Neural progenitor cell (in vitro differentiated cells): ENCODE measurements at regions not wholly inside any gene's neighbourhood (a gene's known extent, or its start where the extent isn't known, plus 50 kb on each side); places are given as distances from the start of the nearest gene placed in this dataset.

Experiments
- DNase-seq: peaks from one replicate; pipeline ENCODE4 v3.0.0-alpha.2; 2016; ENCODE audit warnings: low spot score
- H2AFZ ChIP-seq: fragments of 200-600 bp; sonication (generic); replicated peaks from 2 replicates; pipeline ENCODE4 v1.6.1; 2016; ENCODE audit warnings: antibody characterized with exemption
- H3F3A ChIP-seq: fragments of 200-600 bp; sonication (generic); 2 replicates; pipeline ENCODE4 v1.6.1; 2016; ENCODE audit warnings: antibody characterized with exemption, low read depth
- H3K27ac ChIP-seq: fragments of 200-600 bp; sonication (generic); 2 replicates; pipeline ENCODE4 v1.5.1; 2016; ENCODE audit warnings: mild to moderate bottlenecking
- H3K27me3 ChIP-seq: fragments of 200-600 bp; sonication (generic); 2 replicates; pipeline ENCODE4 v1.6.1; 2016; ENCODE audit warnings: mild to moderate bottlenecking, moderate library complexity
- H3K36me3 ChIP-seq: fragments of 200-600 bp; sonication (generic); 2 replicates; pipeline ENCODE4 v1.5.1; 2016
- H3K4me1 ChIP-seq: fragments of 200-600 bp; sonication (generic); 2 replicates; pipeline ENCODE4 v1.6.1; 2016; ENCODE audit warnings: mixed run types
- H3K4me2 ChIP-seq: fragments of 200-600 bp; sonication (generic); 2 replicates; pipeline ENCODE4 v1.6.1; 2016
- H3K4me3 ChIP-seq: fragments of 200-600 bp; sonication (generic); 2 replicates; pipeline ENCODE4 v1.5.1; 2016
- H3K79me2 ChIP-seq: fragments of 200-600 bp; sonication (generic); 2 replicates; pipeline ENCODE4 v1.6.1; 2016; ENCODE audit warnings: low read depth
- H3K9ac ChIP-seq: fragments of 200-600 bp; sonication (generic); 2 replicates; pipeline ENCODE4 v1.6.1; 2016
- H3K9me3 ChIP-seq: fragments of 200-600 bp; sonication (generic); 2 replicates; pipeline ENCODE4 v1.5.1; 2016; ENCODE audit warnings: low read depth
- H4K20me1 ChIP-seq: fragments of 200-600 bp; sonication (generic); 2 replicates; pipeline ENCODE4 v1.6.1; 2016; ENCODE audit warnings: low read depth
- H3K27ac Mint-ChIP-seq: 3 replicates; pipeline ENCODE4 v1.8.0; 2021; ENCODE audit warnings: mixed read lengths
- H3K27me3 Mint-ChIP-seq: 2 replicates; pipeline ENCODE4 v1.8.0; 2022; ENCODE audit warnings: low read depth, mild to moderate bottlenecking, inconsistent platforms, moderate library complexity, mixed read lengths; ENCODE audit not compliant: insufficient read depth
- H3K36me3 Mint-ChIP-seq: 3 replicates; pipeline ENCODE4 v1.8.0; 2021; ENCODE audit warnings: mixed read lengths
- H3K4me1 Mint-ChIP-seq: 3 replicates; pipeline ENCODE4 v1.8.0; 2021; ENCODE audit warnings: mixed read lengths
- H3K4me3 Mint-ChIP-seq: 3 replicates; pipeline ENCODE4 v1.8.0; 2021; ENCODE audit warnings: mild to moderate bottlenecking, moderate library complexity, mixed read lengths
- H3K9me3 Mint-ChIP-seq: 3 replicates; pipeline ENCODE4 v1.8.0; 2020; ENCODE audit warnings: mixed read lengths
- EZH2 ChIP-seq: fragments of 200-600 bp; sonication (generic); IDR thresholded peaks from 2 replicates; pipeline ENCODE4 v1.6.1; 2017; ENCODE audit warnings: antibody characterized with exemption, mild to moderate bottlenecking, moderate library complexity
- EZH2phosphoT487 ChIP-seq: fragments of 200-600 bp; sonication (generic); IDR thresholded peaks from 2 replicates; pipeline ENCODE4 v1.6.1; 2017; ENCODE audit warnings: antibody characterized with exemption
- TF ChIP-seq, protein P1 (sequence below): fragments of 200-600 bp; sonication (generic); IDR thresholded peaks from 2 replicates; pipeline ENCODE4 v1.5.1; 2017; ENCODE audit warnings: antibody characterized with exemption, mild to moderate bottlenecking

- H3K27ac ChIP-seq, result no peak overlapping the region
- Mint-ChIP-seq H3K27ac (no peak overlapping the region), H3K27me3 (no peaks in the 10 kb centered on the region), H3K9me3 (no peaks in the 10 kb centered on the region), H3K4me1 (no peaks in the 10 kb centered on the region), H3K4me3 (no peak overlapping the region), H3K36me3 (no peaks in the 10 kb centered on the region)
- no peak overlapping the region for H3K4me2 ChIP-seq
- no peak for DNase-seq
- no peaks in the 10 kb centered on the region for H4K20me1 ChIP-seq
- TF ChIP-seq, protein P1, sequence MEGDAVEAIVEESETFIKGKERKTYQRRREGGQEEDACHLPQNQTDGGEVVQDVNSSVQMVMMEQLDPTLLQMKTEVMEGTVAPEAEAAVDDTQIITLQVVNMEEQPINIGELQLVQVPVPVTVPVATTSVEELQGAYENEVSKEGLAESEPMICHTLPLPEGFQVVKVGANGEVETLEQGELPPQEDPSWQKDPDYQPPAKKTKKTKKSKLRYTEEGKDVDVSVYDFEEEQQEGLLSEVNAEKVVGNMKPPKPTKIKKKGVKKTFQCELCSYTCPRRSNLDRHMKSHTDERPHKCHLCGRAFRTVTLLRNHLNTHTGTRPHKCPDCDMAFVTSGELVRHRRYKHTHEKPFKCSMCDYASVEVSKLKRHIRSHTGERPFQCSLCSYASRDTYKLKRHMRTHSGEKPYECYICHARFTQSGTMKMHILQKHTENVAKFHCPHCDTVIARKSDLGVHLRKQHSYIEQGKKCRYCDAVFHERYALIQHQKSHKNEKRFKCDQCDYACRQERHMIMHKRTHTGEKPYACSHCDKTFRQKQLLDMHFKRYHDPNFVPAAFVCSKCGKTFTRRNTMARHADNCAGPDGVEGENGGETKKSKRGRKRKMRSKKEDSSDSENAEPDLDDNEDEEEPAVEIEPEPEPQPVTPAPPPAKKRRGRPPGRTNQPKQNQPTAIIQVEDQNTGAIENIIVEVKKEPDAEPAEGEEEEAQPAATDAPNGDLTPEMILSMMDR, result no peak
- TF ChIP-seq EZH2phosphoT487 (no peak), EZH2 (no peak)
- H3K9ac ChIP-seq, result no peak overlapping the region
- H3K9me3 ChIP-seq, result no peaks in the 10 kb centered on the region
- H3K36me3 ChIP-seq, result no peaks in the 10 kb centered on the region
- H3K4me1 ChIP-seq, result no peaks in the 10 kb centered on the region
- no peaks in the 10 kb centered on the region for H3K79me2 ChIP-seq
- no peak overlapping the region for H3K4me3 ChIP-seq
- H3K27me3 ChIP-seq, result no peaks in the 10 kb centered on the region
- no peaks in the 10 kb centered on the region for H3F3A ChIP-seq
- H2AFZ ChIP-seq, result no peak overlapping the region
These were observed 432.7 kb upstream of the KLF4 start for GRCh38 chr9:107922260-107922659.

DNA sequence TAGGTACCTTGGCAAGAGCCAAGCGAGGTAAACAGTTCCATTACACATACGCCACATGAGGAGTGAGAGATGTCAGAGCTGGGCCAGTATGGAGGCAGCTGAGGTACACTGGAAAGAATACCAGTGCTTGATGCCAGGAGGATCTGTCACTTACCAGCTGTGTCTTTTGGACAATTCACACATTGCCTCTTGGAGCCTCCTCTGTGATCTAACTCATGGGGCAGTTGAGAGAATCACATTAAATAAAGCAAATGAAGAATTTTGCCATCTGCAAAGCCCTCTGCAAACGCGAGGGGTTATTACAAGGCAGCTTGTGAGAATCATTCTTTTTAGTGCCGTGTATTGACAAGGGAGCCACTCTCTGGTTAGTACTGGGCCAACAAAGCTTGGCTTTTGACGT is 429.7 kb upstream of the KLF4 start:
- TF ChIP-seq EZH2phosphoT487, result no peak
- TF ChIP-seq EZH2, result no peak
- TF ChIP-seq, protein P1, result no peak
- Histone ChIP-seq H3K4me2 (no peak overlapping the region), H3K4me1 (no peaks in the 10 kb centered on the region), H2AFZ (no peak overlapping the region), H3F3A (no peaks in the 10 kb centered on the region), H3K27ac (no peak overlapping the region), H4K20me1 (no peaks in the 10 kb centered on the region), H3K9me3 (no peaks in the 10 kb centered on the region), H3K27me3 (no peaks in the 10 kb centered on the region), H3K36me3 (no peaks in the 10 kb centered on the region), H3K9ac (no peak overlapping the region), H3K4me3 (no peak overlapping the region), H3K79me2 (no peaks in the 10 kb centered on the region)
- H3K27me3 Mint-ChIP-seq, result no peaks in the 10 kb centered on the region
- no peaks in the 10 kb centered on the region for H3K36me3 Mint-ChIP-seq
- H3K4me3 Mint-ChIP-seq, result no peak overlapping the region
- no peak overlapping the region for H3K27ac Mint-ChIP-seq
- no peak for DNase-seq
- H3K4me1 Mint-ChIP-seq, result no peaks in the 10 kb centered on the region
- no peaks in the 10 kb centered on the region for H3K9me3 Mint-ChIP-seq

DNA sequence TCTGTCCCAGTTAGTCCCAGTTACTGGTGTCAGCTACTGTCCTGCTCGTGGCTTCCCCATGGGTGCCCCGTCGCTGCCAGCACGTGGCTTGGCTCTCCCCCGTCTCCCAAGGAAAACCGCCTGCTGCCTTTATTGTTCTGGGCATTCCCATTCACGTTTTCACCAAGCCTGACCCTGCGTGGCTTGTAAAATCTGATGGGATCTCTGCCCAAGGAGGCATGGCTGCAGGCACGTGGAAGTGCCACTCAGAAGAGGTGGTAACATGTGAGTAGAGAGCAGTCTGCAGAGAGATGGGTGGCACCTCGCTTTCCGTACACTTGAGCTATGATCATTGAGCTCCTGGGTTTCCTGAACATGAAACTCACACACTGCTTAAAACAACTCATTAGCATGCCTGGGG is 429.2 kb upstream of the KLF4 start:
- H3K9ac ChIP-seq, result no peak overlapping the region
- H3K27ac ChIP-seq, result no peak overlapping the region
- Mint-ChIP-seq H3K4me3 (no peak overlapping the region), H3K27me3 (no peaks in the 10 kb centered on the region), H3K36me3 (no peaks in the 10 kb centered on the region), H3K27ac (no peak overlapping the region), H3K4me1 (no peaks in the 10 kb centered on the region), H3K9me3 (no peaks in the 10 kb centered on the region)
- no peak for DNase-seq
- no peak overlapping the region for H3K4me3 ChIP-seq
- H3K36me3 ChIP-seq, result no peaks in the 10 kb centered on the region
- TF ChIP-seq, protein P1, result no peak
- TF ChIP-seq EZH2, result no peak
- TF ChIP-seq EZH2phosphoT487, result no peak
- H2AFZ ChIP-seq, result peak overlapping the region; percentile 56
- H3K4me1 ChIP-seq, result no peaks in the 10 kb centered on the region
- no peaks in the 10 kb centered on the region for H3K27me3 ChIP-seq
- no peaks in the 10 kb centered on the region for H3K9me3 ChIP-seq
- H3K4me2 ChIP-seq, result no peak overlapping the region
- H4K20me1 ChIP-seq, result no peaks in the 10 kb centered on the region
- H3F3A ChIP-seq, result no peaks in the 10 kb centered on the region
- H3K79me2 ChIP-seq, result no peaks in the 10 kb centered on the region

- Histone ChIP-seq H2AFZ (no peak overlapping the region), H3K27ac (no peak overlapping the region), H3K9ac (no peak overlapping the region), H3K4me2 (no peak overlapping the region), H3K9me3 (no peaks in the 10 kb centered on the region), H3K4me3 (no peak overlapping the region), H3K36me3 (no peaks in the 10 kb centered on the region), H3K79me2 (no peaks in the 10 kb centered on the region), H4K20me1 (no peaks in the 10 kb centered on the region), H3F3A (no peaks in the 10 kb centered on the region), H3K27me3 (no peaks in the 10 kb centered on the region), H3K4me1 (no peaks in the 10 kb centered on the region)
- no peaks in the 10 kb centered on the region for H3K27me3 Mint-ChIP-seq
- no peaks in the 10 kb centered on the region for H3K36me3 Mint-ChIP-seq
- no peaks in the 10 kb centered on the region for H3K9me3 Mint-ChIP-seq
- H3K4me1 Mint-ChIP-seq, result no peaks in the 10 kb centered on the region
- no peak for DNase-seq
- no peak overlapping the region for H3K4me3 Mint-ChIP-seq
- TF ChIP-seq EZH2, result no peak
- TF ChIP-seq, protein P1, result no peak
- no peak for TF ChIP-seq EZH2phosphoT487
- no peak overlapping the region for H3K27ac Mint-ChIP-seq
These were observed 424.6 kb upstream of the KLF4 start for GRCh38 chr9:107914151-107914550.
